K562 (cell line): ENCODE measurements at regions not wholly inside any gene's neighbourhood (a gene's known extent, or its start where the extent isn't known, plus 50 kb on each side); places are given as distances from the start of the nearest gene placed in this dataset.

Experiments
- ATAC-seq: fragments of 200-7000 bp; cut with Tn5 transposase; 3 replicates; pipeline ENCODE4 v1.9.1; 2020; ENCODE audit warnings: moderate library complexity
- BruUV-seq: library from RNA; stranded (reverse); fragments of 400-500 nt; replicated peaks from 2 replicates; lab custom pipeline; 2021; lab: Mats Ljungman, UMichigan
- CTCF ChIA-PET: fragments of 300-600 bp; formaldehyde crosslinking; extraction: SDS; loops from one replicate; lab custom pipeline; 2021; ENCODE audit warnings: low intra/inter-chr PET ratio; lab: Yijun Ruan, JAX
- POLR2A ChIA-PET: fragments of 300-600, 350-650 bp; sonication (Branson Sonifier 250); formaldehyde crosslinking; extraction: SDS; loops from one replicate; lab custom pipeline; 2021; ENCODE audit warnings: antibody characterized with exemption, inconsistent platforms; lab: Yijun Ruan, JAX
- DNase-seq, 4 experiments: peaks; one replicate each; pipeline versions ENCODE4 v3.0.0 to v3.0.0-alpha.2; 2011 to 2018; ENCODE audit warnings: low spot score in 3 of 4, mixed read lengths in 3 of 4; ENCODE audit errors: extremely low read depth in 1 of 4
- FAIRE-seq: peaks from 2 replicates; lab custom pipeline; 2011; peaks lifted over from hg19 to GRCh38; lab: Jason Lieb, UNC
- H2AFZ ChIP-seq: 2 replicates; pipeline ENCODE4 v1.6.0; 2011; ENCODE audit warnings: low read depth, low read length, control low read depth, inconsistent platforms
- H3K27ac ChIP-seq: fragments of 200-600 bp; 3 replicates; pipeline ENCODE4 v1.8.0; 2011; ENCODE audit warnings: low read depth, mild to moderate bottlenecking, control low read depth, inconsistent platforms, low read length, moderate library complexity, mixed read lengths; ENCODE audit errors: extremely low read depth
- H3K27me3 ChIP-seq, 2 experiments: fragments of 300-600 bp in 1 of 2; 2 replicates in 1 of 2; 3 replicates in 1 of 2; pipeline versions ENCODE4 v1.6.0 to v1.8.0; 2011; ENCODE audit warnings: inconsistent platforms in 2 of 2, low read length in 2 of 2, mild to moderate bottlenecking in 1 of 2, mixed read lengths in 1 of 2, moderate library complexity in 1 of 2; ENCODE audit not compliant: control insufficient read depth in 2 of 2, insufficient read depth in 2 of 2
- H3K36me3 ChIP-seq: fragments of 300-600 bp; 3 replicates; pipeline ENCODE4 v1.8.0; 2011; ENCODE audit warnings: mild to moderate bottlenecking, low read length, inconsistent platforms; ENCODE audit not compliant: control insufficient read depth, insufficient read depth
- H3K4me1 ChIP-seq, 2 experiments: fragments of 200-600 bp in 1 of 2; replicated peaks in 1 of 2; 2 replicates in 1 of 2; 3 replicates in 1 of 2; pipeline versions ENCODE4 v1.5.1 to v1.8.0; 2011; ENCODE audit warnings: inconsistent platforms in 2 of 2, low read length in 2 of 2, mild to moderate bottlenecking in 1 of 2, mixed read lengths in 1 of 2, moderate library complexity in 1 of 2; ENCODE audit not compliant: control insufficient read depth in 2 of 2, insufficient read depth in 2 of 2
- H3K4me2 ChIP-seq: 2 replicates; pipeline ENCODE4 v1.6.1; 2011; ENCODE audit warnings: low read length, control low read depth, inconsistent platforms, mixed read lengths; ENCODE audit not compliant: insufficient read depth
- H3K4me3 ChIP-seq: fragments of 200-600 bp; sonication (generic), shearing (Covaris generic); 2 replicates; pipeline ENCODE4 v1.5.1; 2016; ENCODE audit warnings: control low read depth, inconsistent platforms
- H3K79me2 ChIP-seq: fragments of 200-600 bp; 3 replicates; pipeline ENCODE4 v1.8.0; 2011; ENCODE audit warnings: low read length, inconsistent platforms; ENCODE audit not compliant: control insufficient read depth, insufficient read depth
- H3K9ac ChIP-seq, 2 experiments: 2 replicates each; pipeline versions ENCODE4 v1.6.0 to v1.6.1; 2011; ENCODE audit warnings: low read depth in 2 of 2, low read length in 2 of 2, control low read depth in 1 of 2, inconsistent platforms in 1 of 2, mild to moderate bottlenecking in 1 of 2, mixed read lengths in 1 of 2; ENCODE audit not compliant: insufficient read depth in 1 of 2
- H3K9me1 ChIP-seq: one replicate; pipeline ENCODE4 v1.6.0; 2011; ENCODE audit warnings: inconsistent platforms, mild to moderate bottlenecking, low read length, moderate library complexity; ENCODE audit not compliant: control insufficient read depth, insufficient read depth
- H3K9me3 ChIP-seq: replicated peaks from 2 replicates; pipeline ENCODE4 v1.5.1; 2011; ENCODE audit warnings: low read depth, low read length, inconsistent platforms; ENCODE audit not compliant: control insufficient read depth, insufficient read depth
- H4K20me1 ChIP-seq: replicated peaks from 2 replicates; pipeline ENCODE4 v1.6.1; 2011; ENCODE audit warnings: low read length, inconsistent platforms, mixed read lengths; ENCODE audit not compliant: control insufficient read depth, insufficient read depth
- JUNB ChIP-seq: fragments of 450-650 bp; formaldehyde crosslinking; conservative IDR thresholded peaks from 2 replicates; pipeline ENCODE4 v1.4.0; 2020; ENCODE audit warnings: mild to moderate bottlenecking
- MEIS2 ChIP-seq: fragments of 450-650 bp; IDR thresholded peaks from 2 replicates; pipeline ENCODE4 v1.6.1; 2014; ENCODE audit warnings: mild to moderate bottlenecking; ENCODE audit not compliant: partially characterized antibody
- NFIC ChIP-seq: fragments of 450-650 bp; IDR thresholded peaks from 2 replicates; pipeline ENCODE4 v1.6.1; 2017; ENCODE audit warnings: mild to moderate bottlenecking, inconsistent platforms
- PHF21A ChIP-seq: fragments of 450-650 bp; IDR thresholded peaks from 2 replicates; pipeline ENCODE4 v1.6.1; 2017; ENCODE audit warnings: low read depth, borderline replicate concordance
- PTRF ChIP-seq: fragments of 450-650 bp; IDR thresholded peaks from 2 replicates; pipeline ENCODE4 v1.6.1; 2016; ENCODE audit warnings: mild to moderate bottlenecking, missing genetic modification characterization, missing compliant biosample characterization
- ZNF347 ChIP-seq: fragments of 450-650 bp; formaldehyde crosslinking; IDR thresholded peaks from 2 replicates; pipeline ENCODE4 v1.4.0; 2020; ENCODE audit warnings: low read depth, mild to moderate bottlenecking, moderate library complexity
- WGBS: fragments of 100-300 bp; shearing (Covaris generic); methylation state at CpG from one replicate; pipeline ENCODE4 v1.1.6; 2016; ENCODE audit warnings: low coverage, mixed read lengths; ENCODE audit not compliant: insufficient coverage; ENCODE audit errors: missing lambda C conversion rate; 5-methylcytosine and 5-hydroxymethylcytosine counted together
- in situ Hi-C: fragments of 300-500 bp; cut with MboI; formaldehyde crosslinking; loops from 4 replicates; pipeline ENCODE4 v1.15.0; 2018; ENCODE audit warnings: inconsistent platforms, mixed read lengths
- intact Hi-C: fragments of 100-400 bp; cut with micrococcal nuclease; formaldehyde crosslinking; loops from 2 replicates; pipeline ENCODE4 v1.14.2; 2022
- TF ChIP-seq, protein P1 (sequence below): fragments of 450-650 bp; formaldehyde crosslinking; IDR thresholded peaks from 2 replicates; pipeline ENCODE4 v1.4.0; 2020; ENCODE audit warnings: mild to moderate bottlenecking, moderate library complexity

DNA sequence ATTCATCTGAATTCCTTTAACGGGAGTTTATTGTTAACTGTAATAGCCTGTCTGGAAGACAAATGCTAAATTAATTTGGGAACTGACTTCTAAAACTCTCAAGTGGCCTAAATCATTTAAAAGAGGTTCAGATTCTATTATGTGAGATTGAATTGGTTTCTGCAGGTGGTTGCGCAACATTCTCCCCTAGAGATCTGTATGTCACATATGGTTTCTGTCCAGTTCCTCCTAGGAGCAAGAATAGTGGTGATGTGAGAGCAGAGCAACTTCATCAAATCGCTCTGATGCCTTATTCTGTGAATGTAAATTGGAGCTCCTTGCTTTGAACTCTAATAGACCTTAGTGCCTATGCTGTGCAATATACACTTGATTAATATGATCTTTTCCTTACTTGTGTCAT is 144.6 kb upstream of the GPR101 start:
- no peak for DNase-seq
- CTCF ChIA-PET: no interaction called here
- no peaks in the 10 kb centered on the region for H3K79me2 ChIP-seq
- intact Hi-C loops: no loop called here
- 0% methylated on average over 3 of the region's 3 CpGs for WGBS
- no peak for TF ChIP-seq PTRF (tag)
- POLR2A ChIA-PET: no interaction called here
- H3K9ac ChIP-seq: no peak overlapping the region
- no peaks in the 10 kb centered on the region for H3K36me3 ChIP-seq
- H3K9me3 ChIP-seq: no peaks in the 10 kb centered on the region
- in situ Hi-C loops: no loop called here
- H2AFZ ChIP-seq: no peak overlapping the region
- H3K27me3 ChIP-seq: no peaks in the 10 kb centered on the region
- H3K4me3 ChIP-seq: no peak overlapping the region
- no peak overlapping the region for H3K27ac ChIP-seq
- BruUV-seq: no TSS peak
- no peaks in the 10 kb centered on the region for H3K9me1 ChIP-seq
- no peak overlapping the region for H3K4me2 ChIP-seq
- no peaks in the 10 kb centered on the region for H3K4me1 ChIP-seq
- no peaks in the 10 kb centered on the region for H4K20me1 ChIP-seq
- no peak for ATAC-seq
- FAIRE-seq: no peak

DNA sequence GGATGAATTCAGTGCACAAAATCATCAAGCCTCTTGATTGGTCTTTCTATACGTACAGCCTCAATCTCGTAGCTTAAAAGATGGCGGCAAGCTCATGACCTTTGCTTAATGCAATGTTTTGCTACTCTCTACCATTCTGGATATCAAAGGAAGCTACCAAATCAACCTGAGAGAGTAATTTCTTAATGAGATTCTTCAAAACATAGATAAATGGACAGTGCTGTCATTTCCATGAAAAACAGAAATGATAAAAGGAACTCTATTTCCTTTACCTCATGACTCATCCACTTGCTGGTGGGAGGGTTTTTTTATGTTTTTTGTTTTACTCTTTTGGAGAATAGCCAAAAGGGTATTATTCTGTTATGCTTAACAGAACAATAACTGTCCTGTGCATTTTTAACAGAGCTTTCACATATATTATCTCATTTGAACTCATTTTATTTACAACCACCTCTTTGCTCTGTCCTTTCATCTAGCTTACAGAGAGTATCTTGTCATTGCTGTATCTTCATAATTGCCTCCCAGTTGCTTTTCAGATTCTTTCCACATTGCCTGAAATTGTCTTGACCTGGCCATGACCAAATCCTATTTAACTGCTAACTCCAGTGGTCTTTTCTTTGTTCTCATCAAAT is 138.6 kb upstream of the GPR101 start:
- FAIRE-seq (no peak), DNase-seq (no peak), ATAC-seq (no peak)
- no peak overlapping the region for H3K27ac ChIP-seq
- no peaks in the 10 kb centered on the region for H3K9me3 ChIP-seq
- no peaks in the 10 kb centered on the region for H3K9me1 ChIP-seq
- 0% methylated on average over 3 of the region's 3 CpGs for WGBS
- in situ Hi-C loops (no loop called here), intact Hi-C loops (no loop called here)
- no peak overlapping the region for H3K9ac ChIP-seq
- no peaks in the 10 kb centered on the region for H3K27me3 ChIP-seq
- H3K79me2 ChIP-seq: no peaks in the 10 kb centered on the region
- H4K20me1 ChIP-seq: no peaks in the 10 kb centered on the region
- H3K4me1 ChIP-seq: no peaks in the 10 kb centered on the region
- H3K4me2 ChIP-seq: no peak overlapping the region
- BruUV-seq: no TSS peak
- POLR2A ChIA-PET: interaction anchor here (0.8 kb wide), 1 partner anchor 227 kb away, joined by 3 read pairs; no protein-coding TSS in a partner anchor
- H3K36me3 ChIP-seq: no peaks in the 10 kb centered on the region
- TF ChIP-seq MEIS2: no peak
- peak; percentile 26; the same call in 1 of the 2 replicates for TF ChIP-seq NFIC
- TF ChIP-seq ZNF347 (CRISPR knock-in tag): no peak
- TF ChIP-seq JUNB (CRISPR knock-in tag): no peak
- no peak for TF ChIP-seq PHF21A
- TF ChIP-seq, protein P1, sequence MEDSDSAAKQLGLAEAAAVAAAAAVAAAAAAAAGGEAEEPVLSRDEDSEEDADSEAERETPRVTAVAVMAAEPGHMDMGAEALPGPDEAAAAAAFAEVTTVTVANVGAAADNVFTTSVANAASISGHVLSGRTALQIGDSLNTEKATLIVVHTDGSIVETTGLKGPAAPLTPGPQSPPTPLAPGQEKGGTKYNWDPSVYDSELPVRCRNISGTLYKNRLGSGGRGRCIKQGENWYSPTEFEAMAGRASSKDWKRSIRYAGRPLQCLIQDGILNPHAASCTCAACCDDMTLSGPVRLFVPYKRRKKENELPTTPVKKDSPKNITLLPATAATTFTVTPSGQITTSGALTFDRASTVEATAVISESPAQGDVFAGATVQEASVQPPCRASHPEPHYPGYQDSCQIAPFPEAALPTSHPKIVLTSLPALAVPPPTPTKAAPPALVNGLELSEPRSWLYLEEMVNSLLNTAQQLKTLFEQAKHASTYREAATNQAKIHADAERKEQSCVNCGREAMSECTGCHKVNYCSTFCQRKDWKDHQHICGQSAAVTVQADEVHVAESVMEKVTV (CRISPR knock-in tag): no peak
- CTCF ChIA-PET: no interaction called here
- no peak overlapping the region for H3K4me3 ChIP-seq
- no peak overlapping the region for H2AFZ ChIP-seq
